HCT116 (cell line): ENCODE measurements at regions not wholly inside any gene's neighbourhood (a gene's known extent, or its start where the extent isn't known, plus 50 kb on each side); places are given as distances from the start of the nearest gene placed in this dataset.

Experiments used
- ATAC-seq: fragments of 200-7000 bp; cut with Tn5 transposase; 2 replicates; pipeline ENCODE4 v1.9.1; 2020; ENCODE audit warnings: mild to moderate bottlenecking, moderate library complexity
- BruUV-seq: library from RNA; stranded (reverse); fragments of 400-500 nt; replicated peaks from 2 replicates; lab custom pipeline; 2021; lab: Mats Ljungman, UMichigan
- CTCF ChIA-PET: fragments of 300-600 bp; sonication (Branson Sonifier 250); formaldehyde crosslinking; loops from one replicate; lab custom pipeline; 2021; ENCODE audit warnings: antibody characterized with exemption; lab: Charles Lee
- POLR2A ChIA-PET: fragments of 300-600, 350-600 bp; sonication (Branson Sonifier 250); formaldehyde crosslinking; loops from one replicate; lab custom pipeline; 2021; ENCODE audit warnings: antibody characterized with exemption; lab: Charles Lee
- RAD21 ChIA-PET, 2 experiments: fragments of 300-600 bp; sonication (Branson Sonifier 250); formaldehyde crosslinking; loops; one replicate each; lab custom pipeline; 2023; ENCODE audit warnings: low total read pairs in 2 of 2; ENCODE audit not compliant: uncharacterized antibody in 2 of 2, unreplicated experiment in 2 of 2, low non-redundant PET in 1 of 2; lab: Charles Lee
- DNase-seq: peaks from one replicate; pipeline ENCODE4 v3.0.0-alpha.2; 2010; ENCODE audit warnings: low read depth, low spot score
- H2AFZ ChIP-seq: fragments of 200-600 bp; shearing (Covaris generic), sonication (generic); 2 replicates; pipeline ENCODE4 v1.6.1; 2017; ENCODE audit warnings: low read depth, mixed run types, mixed read lengths, antibody characterized with exemption, low read length; ENCODE audit not compliant: poor library complexity, severe bottlenecking
- H3K27ac ChIP-seq: 2 replicates; pipeline ENCODE4 v1.5.1; 2012; ENCODE audit warnings: low read depth, low read length
- H3K27me3 ChIP-seq: fragments of 200-600 bp; sonication (generic); 2 replicates; pipeline ENCODE4 v1.6.1; 2016; ENCODE audit warnings: mixed run types, low read length, mixed read lengths; ENCODE audit not compliant: insufficient read depth
- H3K36me3 ChIP-seq, 2 experiments: fragments of 200-500 bp in 1 of 2; fragments of 200-600 bp in 1 of 2; sonication (Bioruptor generic) in 1 of 2; sonication (generic) in 1 of 2; 2 replicates each; pipeline versions ENCODE4 v1.5.1 to v1.6.1; 2014 to 2016; ENCODE audit warnings: low read length in 2 of 2, inconsistent platforms in 1 of 2, mixed read lengths in 1 of 2, mixed run types in 1 of 2; ENCODE audit not compliant: insufficient read depth in 2 of 2, control insufficient read depth in 1 of 2
- H3K4me1 ChIP-seq, 2 experiments: fragments of 200-600 bp in 1 of 2; sonication (generic) in 1 of 2; 2 replicates each; pipeline versions ENCODE4 v1.5.1 to v1.6.1; 2012 to 2017; ENCODE audit warnings: low read length in 2 of 2, inconsistent platforms in 1 of 2, mild to moderate bottlenecking in 1 of 2, mixed read lengths in 1 of 2, mixed run types in 1 of 2, moderate library complexity in 1 of 2; ENCODE audit not compliant: insufficient read depth in 2 of 2, control insufficient read depth in 1 of 2
- H3K4me2 ChIP-seq: fragments of 200-600 bp; sonication (generic); 2 replicates; pipeline ENCODE4 v1.6.1; 2017; ENCODE audit warnings: mixed run types, low read length, mixed read lengths
- H3K4me3 ChIP-seq, 2 experiments: fragments of 200-600 bp in 1 of 2; sonication (generic) in 1 of 2; replicated peaks in 1 of 2; 2 replicates each; pipeline ENCODE4 v1.5.1; 2011 to 2016; ENCODE audit warnings: low read length in 2 of 2, control low read depth in 1 of 2, low read depth in 1 of 2, mild to moderate bottlenecking in 1 of 2, mixed read lengths in 1 of 2, mixed run types in 1 of 2
- H3K79me2 ChIP-seq: fragments of 200-600 bp; sonication (generic); 2 replicates; pipeline ENCODE4 v1.6.1; 2017; ENCODE audit warnings: mild to moderate bottlenecking, mixed run types, low read length, moderate library complexity, mixed read lengths; ENCODE audit not compliant: insufficient read depth
- H3K9ac ChIP-seq: fragments of 200-600 bp; sonication (generic); 2 replicates; pipeline ENCODE4 v1.6.1; 2016; ENCODE audit warnings: low read length, mixed read lengths
- H3K9me2 ChIP-seq: fragments of 200-600 bp; sonication (generic), shearing (Covaris generic); 2 replicates; pipeline ENCODE4 v1.6.1; 2017; ENCODE audit warnings: mixed run types, mild to moderate bottlenecking, moderate library complexity; ENCODE audit not compliant: insufficient read depth
- H3K9me3 ChIP-seq, 2 experiments: fragments of 200-500 bp in 1 of 2; fragments of 200-600 bp in 1 of 2; sonication (Bioruptor generic) in 1 of 2; sonication (generic) in 1 of 2; 2 replicates each; pipeline ENCODE4 v1.6.1; 2014 to 2017; ENCODE audit warnings: low read length in 2 of 2, mixed read lengths in 2 of 2, inconsistent platforms in 1 of 2, low read depth in 1 of 2, mild to moderate bottlenecking in 1 of 2, mixed run types in 1 of 2, moderate library complexity in 1 of 2; ENCODE audit not compliant: control insufficient read depth in 1 of 2, insufficient read depth in 1 of 2
- H4K20me1 ChIP-seq: fragments of 200-600 bp; sonication (generic), shearing (Covaris generic); 2 replicates; pipeline ENCODE4 v1.6.1; 2017; ENCODE audit warnings: mixed run types, mild to moderate bottlenecking, moderate library complexity; ENCODE audit not compliant: insufficient read depth
- ATF3 ChIP-seq: IDR thresholded peaks from 2 replicates; pipeline ENCODE4 v1.6.1; 2012
- CBX3 ChIP-seq: IDR thresholded peaks from 2 replicates; pipeline ENCODE4 v1.6.1; 2012; ENCODE audit warnings: low read depth
- CTCF ChIP-seq, 3 experiments: fragments of 200-600 bp in 1 of 3; sonication (generic) in 1 of 3; IDR thresholded peaks in 2 of 3; conservative IDR thresholded peaks in 1 of 3; 2 replicates each; pipeline ENCODE4 v1.5.1; 2012 to 2017; ENCODE audit warnings: low read depth in 2 of 3, low read length in 2 of 3, antibody characterized with exemption in 1 of 3, borderline replicate concordance in 1 of 3, control low read depth in 1 of 3, mild to moderate bottlenecking in 1 of 3, mixed read lengths in 1 of 3, mixed run types in 1 of 3, moderate library complexity in 1 of 3; ENCODE audit not compliant: insufficient read depth in 1 of 3
- EGR1 ChIP-seq: IDR thresholded peaks from 2 replicates; pipeline ENCODE4 v1.6.1; 2012; ENCODE audit warnings: low read depth
- ELF1 ChIP-seq: IDR thresholded peaks from 2 replicates; pipeline ENCODE4 v1.6.1; 2012; ENCODE audit warnings: low read depth, borderline replicate concordance
- EZH2 ChIP-seq: fragments of 200-600 bp; sonication (generic); IDR thresholded peaks from 2 replicates; pipeline ENCODE4 v1.6.1; 2017; ENCODE audit warnings: antibody characterized with exemption, mixed run types
- EZH2phosphoT487 ChIP-seq: fragments of 200-600 bp; IDR thresholded peaks from 2 replicates; pipeline ENCODE4 v1.6.1; 2018; ENCODE audit warnings: antibody characterized with exemption, borderline replicate concordance
- JUND ChIP-seq: IDR thresholded peaks from 2 replicates; pipeline ENCODE4 v1.6.1; 2012
- MAX ChIP-seq: IDR thresholded peaks from 2 replicates; pipeline ENCODE4 v1.6.1; 2012
- RAD21 ChIP-seq: IDR thresholded peaks from 2 replicates; pipeline ENCODE4 v1.6.1; 2012; ENCODE audit warnings: low read depth, mild to moderate bottlenecking
- REST ChIP-seq: IDR thresholded peaks from 2 replicates; pipeline ENCODE4 v1.6.1; 2012; ENCODE audit warnings: low read depth
- SIN3A ChIP-seq: IDR thresholded peaks from 2 replicates; pipeline ENCODE4 v1.6.1; 2012; ENCODE audit warnings: low read depth
- SRF ChIP-seq: IDR thresholded peaks from 2 replicates; pipeline ENCODE4 v1.6.1; 2012; ENCODE audit warnings: low read depth
- TCF7L2 ChIP-seq: IDR thresholded peaks from 2 replicates; pipeline ENCODE4 v1.7.0; 2011; ENCODE audit warnings: borderline replicate concordance, inconsistent platforms; ENCODE audit not compliant: insufficient read depth, insufficient read length; ENCODE audit errors: extremely low read depth
- ZBTB33 ChIP-seq: IDR thresholded peaks from 2 replicates; pipeline ENCODE4 v1.6.1; 2011; ENCODE audit warnings: mild to moderate bottlenecking, low read length, moderate library complexity; ENCODE audit not compliant: insufficient replicate concordance; ENCODE audit errors: extremely low read depth
- ZFX ChIP-seq: fragments of 450-650 bp; IDR thresholded peaks from 2 replicates; pipeline ENCODE4 v1.6.1; 2017
- intact Hi-C: fragments of 100-400 bp; cut with micrococcal nuclease; formaldehyde crosslinking; loops from 2 replicates; pipeline ENCODE4 v1.10.0; 2022

- no peak for TF ChIP-seq REST
- no peak for TF ChIP-seq CBX3
- TF ChIP-seq CTCF (IDR thresholded peaks at IDR 0.05 in 2 of 3, conservative IDR thresholded peaks at IDR 0.05 in 1 of 3; ENCODE audit: borderline replicate concordance in 1 of 3, insufficient read depth in 1 of 3, low read depth in 2 of 3, low read length in 2 of 3), result no peak
- TF ChIP-seq, all 23 proteins: peak for 0
Measured at GRCh38 chr1:55879346-55879745, 664.2 kb upstream of the USP24 start (continued).

- ATAC-seq, result no peak
- Histone ChIP-seq H3K27ac (no peak overlapping the region), H3K9me3 (no peaks in the 10 kb centered on the region), H3K9ac (no peak overlapping the region), H3K4me1 (no peaks in the 10 kb centered on the region), H4K20me1 (no peaks in the 10 kb centered on the region), H3K27me3 (no peaks in the 10 kb centered on the region), H2AFZ (no peak overlapping the region), H3K9me2 (0 out of 2 replicates have a peak, but pooled peaks cover 3% of the 10 kb centered on the region), H3K4me2 (no peak overlapping the region), H3K36me3 (no peaks in the 10 kb centered on the region), H3K79me2 (no peaks in the 10 kb centered on the region), H3K4me3 (no peak overlapping the region)
- no peak for DNase-seq
- intact Hi-C loops, result no loop called here
- POLR2A ChIA-PET, result no interaction called here
- RAD21 ChIA-PET, result no interaction called here
- BruUV-seq, result no TSS peak
- CTCF ChIA-PET, result no interaction called here
- no peak for TF ChIP-seq TCF7L2
- no peak for TF ChIP-seq ELF1
- TF ChIP-seq MAX, result no peak
- TF ChIP-seq EGR1, result no peak
- TF ChIP-seq SIN3A, result no peak
- TF ChIP-seq EZH2phosphoT487, result no peak
- no peak for TF ChIP-seq EZH2
- TF ChIP-seq RAD21, result no peak
- TF ChIP-seq JUND, result no peak
- no peak for TF ChIP-seq ZFX
- TF ChIP-seq ZBTB33, result no peak
- no peak for TF ChIP-seq SRF
- no peak for TF ChIP-seq ATF3
Measured at GRCh38 chr1:55877437-55878232, 662.5 kb upstream of the USP24 start.
